NCI-H2081 treated with DMSO at 0.1 percent for 48 hours (cell line): ENCODE measurements at regions not wholly inside any gene's neighbourhood (a gene's known extent, or its start where the extent isn't known, plus 50 kb on each side); places are given as distances from the start of the nearest gene placed in this dataset.

Source experiments
- DNase-seq: peaks from one replicate; lab custom pipeline; 2025; lab: John Stamatoyannopoulos, UW

DNA sequence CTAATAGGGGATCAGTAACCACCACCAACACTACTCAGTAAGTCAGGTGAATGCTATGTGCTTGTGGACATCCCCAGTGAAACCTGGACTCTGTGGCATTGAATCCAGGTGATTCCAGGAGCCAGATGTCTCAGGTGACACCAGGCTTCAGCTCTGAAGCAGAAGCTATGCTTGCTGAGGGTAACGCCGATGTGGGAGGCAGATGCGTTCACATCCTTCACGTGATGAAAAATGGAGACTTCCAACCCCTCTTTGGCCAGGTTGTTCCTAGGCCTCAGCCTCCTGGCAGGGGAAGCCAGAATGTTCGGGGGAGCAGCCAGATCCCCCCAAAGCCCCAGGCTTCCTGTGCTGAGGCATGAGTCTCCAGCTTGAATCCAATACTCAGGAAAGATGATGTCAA lies 209.8 kb upstream of the PDE10A start:
- no peak for DNase-seq

DNA sequence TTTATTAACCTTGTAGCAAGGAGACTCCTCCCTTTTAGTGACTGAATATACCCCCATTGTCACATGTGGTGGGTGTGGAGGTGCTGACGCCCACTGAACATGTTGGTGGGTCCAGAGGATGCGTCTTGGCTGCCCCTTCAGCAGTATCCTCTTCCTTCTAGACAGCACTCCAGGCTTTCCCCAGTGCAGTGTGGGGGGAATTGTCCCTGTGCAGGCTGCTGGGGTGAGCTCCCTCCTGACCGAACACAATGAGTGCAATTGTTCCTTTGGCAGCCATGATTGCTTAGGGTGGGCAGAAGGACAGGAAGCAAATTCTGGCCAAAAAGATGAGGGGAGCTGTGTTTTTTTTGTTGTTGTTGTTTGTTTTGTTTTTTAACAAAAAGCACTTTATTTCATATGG lies 209.3 kb upstream of the PDE10A start:
- no peak for DNase-seq

DNA sequence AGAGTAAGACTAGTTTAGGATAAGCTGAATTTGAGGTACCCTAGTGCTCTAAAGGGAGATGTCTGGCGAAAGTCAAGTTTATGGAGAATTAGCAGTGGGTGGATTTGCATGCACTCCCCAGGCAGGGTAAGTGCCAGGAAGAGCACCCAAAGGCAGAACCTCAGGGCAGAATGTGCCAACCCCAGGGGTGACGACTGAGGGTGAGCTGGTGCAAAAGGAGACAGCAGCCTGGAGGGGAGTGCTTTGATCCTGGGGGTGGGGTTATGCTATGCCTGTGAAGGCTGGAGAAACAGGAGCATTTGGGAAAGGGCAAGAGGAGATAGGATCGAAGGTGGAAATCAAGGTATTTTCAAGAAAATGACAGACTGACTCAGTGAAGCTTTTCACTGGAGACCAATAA lies 208.5 kb upstream of the PDE10A start:
- no peak for DNase-seq

DNA sequence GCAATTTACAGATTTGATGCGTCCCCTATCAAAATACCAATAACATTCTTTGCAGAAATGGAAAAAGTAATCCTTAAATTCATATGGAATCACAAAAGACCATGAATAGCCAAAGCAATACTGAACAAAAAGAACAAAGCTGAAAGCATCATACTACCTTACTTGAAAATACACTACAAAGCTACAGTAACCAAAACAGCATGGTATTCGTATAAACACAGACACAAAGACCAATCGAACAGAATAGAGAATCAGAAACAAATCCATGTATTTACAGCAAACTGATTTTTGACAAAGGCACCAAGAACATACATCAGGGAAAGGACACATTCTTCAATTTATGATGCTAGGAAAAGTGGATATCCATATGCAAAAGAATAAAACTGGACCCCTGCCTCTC lies 206.5 kb upstream of the PDE10A start:
- no peak for DNase-seq

DNA sequence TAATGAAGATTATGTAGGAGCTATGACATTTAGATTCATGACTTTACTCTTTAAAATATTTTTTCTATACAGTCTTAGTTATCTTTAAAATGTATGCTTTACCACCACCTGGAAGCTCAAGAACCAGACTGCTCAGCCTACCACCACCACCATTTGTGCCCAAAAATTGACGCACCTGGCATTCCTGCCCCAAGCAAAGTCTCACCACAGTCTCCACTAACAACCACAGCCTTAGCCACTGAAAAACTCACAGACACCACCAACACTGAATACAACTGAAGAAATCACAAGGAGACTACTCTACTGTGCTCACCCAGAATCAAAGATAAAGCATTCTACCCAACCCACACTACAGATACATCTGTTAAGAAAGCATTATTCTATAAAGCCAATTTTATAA lies 201.9 kb upstream of the PDE10A start:
- DNase-seq: no peak

DNA sequence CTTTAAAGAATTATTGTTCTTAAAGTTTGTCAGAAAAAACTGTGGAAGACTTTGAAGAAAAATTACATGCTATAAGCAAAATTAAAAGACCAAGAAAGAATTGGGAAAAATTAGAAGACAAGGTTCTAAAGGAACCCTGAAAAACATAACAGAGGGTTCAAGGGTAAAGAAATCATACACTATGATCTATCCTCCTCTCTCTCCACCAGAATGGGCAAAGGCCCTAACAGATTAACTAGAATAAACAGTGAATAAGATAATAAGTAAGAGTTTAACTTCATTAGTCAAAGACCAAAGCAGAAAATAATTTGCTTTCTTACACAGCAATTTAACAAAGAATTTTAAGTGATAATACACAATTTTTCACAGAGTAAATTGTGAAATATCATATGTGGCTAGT lies 201.2 kb upstream of the PDE10A start:
- DNase-seq: no peak

DNA sequence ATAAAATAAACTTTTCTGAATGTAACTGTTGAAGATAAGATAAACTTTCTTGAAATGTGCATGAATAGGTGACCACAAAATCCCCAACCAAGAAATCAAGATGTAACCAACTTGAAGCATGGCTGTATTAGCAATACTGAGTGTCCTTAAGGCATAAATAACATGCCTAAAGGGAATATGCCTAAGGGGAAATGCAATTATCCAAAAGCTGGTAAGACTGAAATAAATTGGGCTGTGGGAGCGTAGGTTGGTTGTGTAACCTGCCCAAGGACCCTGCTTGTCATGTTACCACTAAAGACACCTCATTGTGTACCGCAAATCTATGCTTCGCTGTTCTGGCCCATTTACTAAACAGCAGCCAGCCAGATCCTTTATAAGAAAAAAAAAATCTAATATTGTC lies 200.8 kb upstream of the PDE10A start:
- no peak for DNase-seq

DNA sequence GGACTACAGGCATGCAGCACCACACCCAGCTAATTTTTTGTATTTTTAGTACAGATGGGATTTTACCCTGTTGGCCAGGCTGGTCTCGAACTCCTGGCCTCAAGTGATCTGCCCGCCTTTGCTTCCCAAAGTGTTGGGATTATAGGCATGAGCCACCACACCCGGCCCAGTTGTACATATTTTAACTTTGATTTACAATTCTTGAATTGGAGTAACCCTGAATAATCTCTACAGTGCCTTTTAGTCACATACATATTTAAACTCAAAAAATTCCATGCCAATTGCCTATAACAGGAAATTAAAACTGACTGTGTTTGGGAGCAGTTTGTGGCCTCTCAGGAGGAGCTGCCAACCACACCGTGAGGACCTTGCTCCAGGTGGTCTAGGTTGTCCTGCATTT lies 199.8 kb upstream of the PDE10A start:
- no peak for DNase-seq

DNA sequence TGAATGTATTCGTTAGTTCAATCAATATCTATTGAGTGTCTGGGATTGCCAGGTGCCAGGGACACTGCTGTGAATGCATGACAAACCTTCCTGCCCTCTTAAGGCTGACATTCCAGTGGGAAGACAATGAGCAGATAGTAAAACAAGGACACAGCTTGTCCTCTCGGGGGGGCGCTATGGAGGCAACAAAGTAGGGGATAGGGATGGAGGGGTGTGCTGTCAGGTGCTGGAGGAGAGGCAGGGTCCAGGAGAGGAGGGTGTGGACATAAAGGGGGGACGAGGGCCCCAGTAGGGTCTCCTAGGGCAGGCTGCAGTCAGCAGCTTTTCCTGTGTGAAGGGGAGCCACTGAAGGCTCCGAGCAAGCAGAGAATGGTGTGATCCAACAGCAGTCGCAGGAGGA lies 198.2 kb upstream of the PDE10A start:
- DNase-seq: no peak

DNA sequence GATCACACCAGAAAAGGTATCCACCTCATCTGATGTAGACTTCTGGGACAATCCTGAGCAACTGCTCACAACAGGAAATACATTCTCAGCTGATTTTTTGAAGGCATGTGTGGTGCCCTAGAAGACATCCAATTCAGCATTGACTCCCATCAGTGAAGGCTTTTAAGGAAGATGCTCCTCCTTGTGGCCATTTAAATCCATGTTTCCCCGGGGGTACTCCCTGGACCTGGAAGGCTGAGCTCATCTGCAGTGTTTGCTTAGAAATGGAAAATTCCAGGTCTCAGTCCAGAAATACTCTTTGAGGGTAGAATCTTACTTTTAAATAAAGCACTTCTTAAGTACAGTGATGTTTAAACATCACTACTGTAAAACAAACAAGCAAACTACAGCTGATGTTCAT lies 195.5 kb upstream of the PDE10A start:
- DNase-seq: no peak

DNA sequence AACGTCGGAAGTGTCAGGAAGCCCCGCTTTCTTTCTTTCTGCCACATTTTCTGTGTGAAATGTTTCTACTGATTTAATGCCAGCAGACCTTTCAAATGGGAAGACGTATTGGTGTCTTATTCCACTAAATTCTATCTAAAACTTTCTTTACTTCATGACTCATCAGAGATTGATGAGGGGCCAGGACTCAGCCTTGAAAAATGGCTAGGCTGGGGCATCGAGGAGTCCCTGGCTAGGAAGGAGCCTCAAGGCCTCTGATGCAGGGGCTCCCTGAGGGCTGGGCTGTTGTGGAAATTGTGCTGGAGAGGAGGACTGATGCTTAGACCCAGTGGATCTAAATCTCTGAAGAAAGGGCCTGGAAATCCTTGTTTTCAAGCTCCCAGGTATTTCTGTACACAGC lies 192.8 kb upstream of the PDE10A start:
- no peak for DNase-seq

DNA sequence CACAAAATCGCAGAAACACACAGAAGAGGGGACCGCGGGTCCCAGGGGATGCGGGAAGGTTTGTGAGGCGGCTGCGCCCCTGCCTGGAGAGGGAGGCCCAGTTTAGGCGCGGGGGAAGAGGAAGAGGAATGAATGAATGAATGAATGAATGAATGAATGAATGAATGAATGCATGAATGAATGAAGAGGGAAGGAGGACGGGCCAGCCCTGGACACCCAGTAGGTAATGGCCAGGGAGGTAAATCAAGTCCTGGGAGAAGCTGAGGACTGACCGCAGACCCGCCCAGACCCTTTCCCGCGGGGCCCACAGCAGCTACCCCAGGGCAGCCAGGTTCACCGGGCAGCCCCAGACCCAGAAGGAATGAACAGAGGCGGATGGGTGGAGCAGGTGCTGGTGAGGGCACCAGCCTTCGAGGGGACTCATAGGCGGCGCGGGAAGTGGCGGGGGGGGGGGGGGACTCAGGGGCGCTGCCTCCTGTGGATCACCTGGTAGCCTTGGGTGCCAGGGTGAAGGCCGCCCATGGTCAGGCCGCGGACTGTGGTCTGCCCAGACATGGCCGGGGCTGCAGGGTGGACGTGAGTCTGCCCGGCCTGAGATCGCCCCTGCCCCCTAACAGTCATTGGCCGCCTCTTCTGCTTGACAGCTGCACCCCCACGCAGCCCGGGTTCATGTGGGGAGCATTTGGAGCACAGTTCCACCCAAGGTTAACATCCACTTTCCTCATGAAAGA lies 192.0 kb upstream of the PDE10A start:
- DNase-seq: no peak

DNA sequence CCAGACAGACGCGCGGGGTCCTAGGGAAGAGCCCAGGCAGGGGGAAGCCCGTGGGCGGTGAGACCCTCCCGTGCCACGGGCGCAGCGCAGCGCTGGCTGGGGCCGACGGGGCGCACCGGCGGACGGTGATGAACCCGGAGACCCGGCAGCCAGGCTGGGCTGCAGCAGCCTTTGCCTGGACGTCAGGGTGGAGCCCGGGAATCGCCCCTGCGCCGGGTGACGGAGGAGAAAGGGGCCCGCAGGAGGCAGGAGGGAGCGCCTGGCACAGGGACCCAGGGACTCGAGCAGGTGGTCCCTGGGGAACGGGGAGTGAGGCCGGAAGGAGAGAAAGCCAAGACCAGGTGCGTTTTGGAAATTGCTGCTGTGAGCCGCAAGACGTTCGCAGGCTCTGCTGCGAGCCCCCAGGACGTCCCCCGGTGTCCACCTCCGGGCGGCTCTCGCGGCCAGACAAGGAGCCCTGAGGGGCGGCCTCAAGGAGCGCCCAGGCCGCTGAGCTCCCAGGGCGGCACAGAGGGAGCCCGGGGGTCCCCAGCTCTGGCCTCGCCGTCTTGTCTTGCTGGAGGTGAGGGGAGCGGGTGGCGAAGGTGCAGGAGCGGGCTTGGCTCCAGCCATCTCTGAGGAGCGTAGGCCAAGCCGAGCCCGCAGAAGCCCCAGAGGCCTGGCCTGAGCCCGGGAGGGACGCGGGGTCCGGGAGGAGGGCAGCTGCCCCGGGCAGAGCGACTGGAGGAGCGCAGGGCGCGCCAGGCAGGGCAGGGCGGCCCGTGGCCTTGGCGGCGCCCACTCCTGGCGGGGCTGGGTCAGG lies 191.2 kb upstream of the PDE10A start:
- DNase-seq: no peak

DNA sequence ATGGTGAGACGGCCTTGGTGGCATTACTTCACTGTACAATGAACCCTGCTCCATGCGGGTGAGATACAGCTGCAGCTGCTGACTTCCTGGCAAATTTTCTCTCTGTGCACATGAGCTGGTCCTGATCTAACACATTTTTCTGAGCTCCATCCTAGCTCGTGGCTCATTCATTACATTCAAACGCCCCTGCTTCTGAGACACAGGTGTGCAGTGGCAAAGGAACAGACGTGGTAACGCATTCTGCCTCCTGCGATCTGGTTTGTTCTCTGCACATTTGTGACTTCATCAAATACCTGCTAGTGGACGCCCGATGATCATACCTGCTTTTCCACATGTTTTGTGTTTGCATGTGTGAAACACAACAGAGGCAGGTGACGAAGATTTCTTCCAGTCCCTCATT lies 189.6 kb upstream of the PDE10A start:
- no peak for DNase-seq

DNA sequence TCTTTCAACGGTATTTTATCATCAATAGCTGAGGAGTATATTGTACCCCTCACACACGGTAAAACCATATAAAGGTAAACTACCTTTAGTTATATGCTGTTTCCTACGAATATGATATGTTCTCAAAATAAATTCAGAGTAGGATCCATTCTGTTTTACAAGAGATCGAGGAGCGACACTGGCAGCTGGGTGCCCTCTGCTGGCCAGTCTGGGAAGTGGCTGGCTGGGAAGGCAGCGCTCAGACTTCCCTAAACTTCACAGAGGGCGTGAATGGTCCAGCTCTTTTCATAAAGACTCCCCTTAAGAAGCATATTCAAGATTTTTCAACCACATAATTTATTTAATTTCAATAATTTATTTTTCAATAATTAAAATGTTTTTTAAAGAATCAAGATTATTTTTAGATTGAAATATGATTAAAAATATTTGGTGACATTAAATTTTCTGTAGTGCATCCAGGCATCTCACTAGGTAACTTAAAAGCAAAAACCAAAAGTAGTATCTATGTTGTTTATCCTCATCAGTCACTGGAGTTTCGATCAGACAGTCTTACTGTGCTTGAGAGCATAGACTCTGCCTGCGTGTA lies 187.5 kb upstream of the PDE10A start:
- no peak for DNase-seq

DNA sequence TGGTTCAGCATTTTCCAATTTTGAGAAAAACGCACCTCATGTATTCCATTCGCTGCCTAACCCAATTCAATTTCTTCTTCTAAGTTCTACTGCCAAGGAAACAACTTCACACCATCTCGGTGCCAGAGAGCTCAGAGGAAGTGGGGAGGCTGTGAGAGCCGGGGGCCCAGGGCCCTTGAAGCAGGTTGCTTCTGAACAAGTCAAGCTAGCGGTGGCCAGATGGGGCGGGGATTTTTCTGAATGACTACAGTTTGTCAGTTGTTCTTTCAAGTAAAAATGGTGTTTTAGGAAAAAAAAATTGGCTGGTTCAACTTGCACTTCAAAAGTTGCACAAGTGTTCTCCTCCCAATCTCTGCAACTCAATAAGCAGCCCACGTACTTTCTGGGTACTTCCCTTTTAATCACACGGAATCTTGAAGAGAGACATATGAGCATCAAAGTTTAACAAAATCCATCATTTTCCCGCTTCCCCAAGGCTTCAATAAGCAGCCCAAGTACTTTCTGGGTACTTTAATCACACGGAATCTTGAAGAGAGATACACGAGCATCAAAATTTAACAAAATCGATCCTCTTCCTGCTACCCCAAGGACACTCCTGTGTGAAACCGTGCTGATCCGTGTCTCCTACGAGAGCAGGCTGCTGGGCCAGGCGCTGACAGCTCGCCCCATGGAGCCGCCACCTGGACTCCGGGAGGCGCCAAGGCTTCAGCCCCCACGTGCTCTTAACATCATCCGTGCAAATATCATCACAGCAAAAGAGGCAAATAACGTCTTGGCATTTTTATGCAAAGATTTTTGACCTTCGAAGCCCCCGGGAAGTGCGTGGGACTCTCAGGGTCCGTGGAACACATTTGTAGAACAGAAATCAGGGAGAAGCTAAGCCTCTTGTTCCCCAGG lies 186.7 kb upstream of the PDE10A start:
- no peak for DNase-seq

DNA sequence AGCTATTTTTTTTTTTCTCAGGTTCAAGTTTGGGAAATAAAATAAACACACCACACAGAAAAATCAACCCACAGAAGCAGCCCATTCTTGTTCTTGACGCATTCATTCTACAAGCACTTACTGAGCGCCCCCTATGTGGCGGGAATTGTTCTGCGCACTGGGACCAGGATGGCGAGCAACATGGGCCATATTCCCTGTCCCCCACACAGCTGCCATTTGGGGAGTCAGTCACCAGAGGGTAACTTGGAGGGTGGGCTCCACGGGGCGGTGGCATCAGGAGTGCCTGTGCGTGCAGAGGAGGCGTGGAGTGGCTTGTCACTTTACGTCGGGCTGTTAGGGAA lies 185.0 kb upstream of the PDE10A start:
- DNase-seq: no peak

DNA sequence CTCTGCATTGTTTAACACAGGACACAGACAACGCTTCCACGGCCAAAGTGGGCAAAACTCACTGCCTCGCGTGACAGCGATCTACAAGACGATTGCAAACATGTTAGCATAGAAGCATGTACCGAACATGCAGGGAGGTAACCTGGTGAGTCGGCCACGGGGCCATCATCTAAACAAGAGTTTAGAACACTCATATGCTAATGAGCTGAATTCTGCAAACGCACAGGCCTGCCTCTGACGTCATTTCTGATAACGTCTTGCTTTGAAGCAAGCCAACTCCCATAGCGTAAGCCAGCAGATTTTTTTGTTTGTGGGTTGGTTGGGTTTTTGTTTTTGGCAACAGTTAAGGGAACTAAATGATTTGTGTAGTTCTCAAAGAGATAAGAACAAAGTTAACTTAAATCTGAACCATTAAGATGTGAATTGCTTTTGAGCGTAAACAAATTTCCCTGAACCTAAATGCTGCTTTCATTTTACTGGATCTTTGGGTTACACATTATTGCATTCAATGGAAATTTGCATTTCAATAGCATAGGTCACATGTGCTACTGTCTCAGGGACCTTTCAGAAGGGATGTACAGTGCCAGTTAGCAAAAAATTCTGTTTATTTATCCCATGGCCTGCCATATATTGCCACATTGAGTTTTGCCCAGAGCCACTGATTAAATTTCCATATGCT lies 184.5 kb upstream of the PDE10A start:
- DNase-seq: no peak

DNA sequence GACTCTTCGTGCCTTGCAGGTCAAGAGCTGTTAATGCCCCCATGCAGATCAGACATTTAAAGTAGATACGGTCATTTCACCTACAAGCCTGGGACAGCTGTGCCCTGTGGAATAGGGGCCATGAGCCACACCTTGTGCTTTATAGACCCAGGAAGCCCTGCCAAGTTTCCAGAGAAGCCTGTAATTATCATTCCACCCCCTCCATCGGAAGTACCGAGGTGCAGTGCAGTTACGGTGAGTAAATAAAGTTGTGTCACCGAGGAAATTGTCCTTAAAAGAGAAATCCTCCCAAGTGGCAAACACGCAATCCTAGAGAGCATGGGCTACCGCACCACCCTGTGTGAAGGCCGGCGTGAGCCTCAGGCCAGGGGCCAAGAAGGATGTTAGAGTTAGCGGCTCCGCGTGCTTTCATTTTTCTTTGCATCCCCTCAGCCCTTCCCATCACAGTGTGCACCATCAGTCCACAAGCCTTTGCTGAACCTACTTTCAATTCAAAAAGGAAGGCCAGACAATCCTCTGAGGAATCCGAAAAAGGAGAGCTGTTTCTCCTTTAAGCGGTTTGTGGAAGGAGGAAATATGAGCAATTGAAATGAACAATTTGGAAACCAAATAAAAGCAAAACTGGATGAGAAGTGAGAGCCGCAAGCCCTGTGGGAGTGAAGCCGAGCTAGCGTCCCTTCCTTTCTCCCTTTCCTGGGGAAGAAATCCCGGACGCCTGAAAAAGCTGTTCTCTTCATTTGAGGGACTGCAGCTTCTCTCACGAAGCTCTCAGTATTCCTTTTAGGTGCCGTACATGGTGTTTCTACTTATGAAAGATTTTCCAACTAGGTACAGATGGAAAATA lies 183.3 kb upstream of the PDE10A start:
- no peak for DNase-seq

DNA sequence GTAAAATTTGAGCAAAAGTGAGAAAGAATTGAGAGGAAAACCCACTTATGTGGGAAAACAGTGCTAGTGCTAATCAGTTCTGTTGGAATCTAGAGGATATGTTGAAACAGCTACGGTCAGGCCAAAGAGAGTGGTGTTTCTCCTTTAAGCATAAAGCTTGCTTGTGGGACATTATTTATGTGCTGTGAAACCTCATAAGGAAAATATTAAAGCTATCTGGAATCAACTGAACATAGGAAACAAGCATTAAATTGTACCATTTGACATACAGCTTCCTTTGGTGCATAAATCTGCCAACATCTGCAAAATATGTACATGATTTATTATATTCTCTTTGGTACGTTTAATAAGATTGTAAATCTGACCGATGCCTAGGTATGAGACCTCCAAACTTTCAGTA lies 182.5 kb upstream of the PDE10A start:
- DNase-seq: no peak

DNA sequence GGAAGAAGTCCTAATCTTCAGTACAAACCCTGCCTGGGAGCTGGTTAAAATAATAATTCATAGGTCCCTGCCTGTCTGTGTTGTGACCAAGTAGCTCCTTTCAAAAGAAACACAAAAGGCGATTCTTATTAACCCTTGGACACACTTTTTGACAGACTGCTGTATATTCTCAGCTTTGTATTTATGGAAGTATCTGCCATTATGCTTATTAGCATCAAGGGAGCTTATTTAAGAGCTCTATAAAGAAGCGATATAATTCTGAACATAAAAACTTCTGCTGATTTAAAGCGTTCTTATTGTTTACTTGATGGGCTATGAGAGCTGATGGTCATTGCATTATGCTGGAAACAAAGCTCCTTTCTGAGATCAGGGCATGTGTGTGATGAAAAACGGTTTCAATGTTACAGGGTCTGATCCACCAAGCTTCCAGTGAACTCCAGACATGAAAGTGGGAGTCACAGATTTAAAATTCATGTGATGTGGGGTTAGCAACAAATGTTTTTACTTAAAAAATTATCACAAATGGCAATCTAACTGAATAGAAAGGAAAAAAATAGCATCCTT lies 181.8 kb upstream of the PDE10A start:
- no peak for DNase-seq
